ENCODE measurements at regions not wholly inside any gene's neighbourhood (a gene's known extent, or its start where the extent isn't known, plus 50 kb on each side); places are given as distances from the start of the nearest gene placed in this dataset.

- no peak overlapping the region for H3K9ac ChIP-seq (ENCODE audit: low read length)
- no peak overlapping the region for H2AFZ ChIP-seq (ENCODE audit: low read depth, low read length, severe bottlenecking)
- H3K4me3 ChIP-seq (ENCODE audit: insufficient read depth, low read length, poor library complexity, severe bottlenecking) = no peak overlapping the region
- H4K20me1 ChIP-seq (ENCODE audit: low read depth, low read length) = no peaks in the 10 kb centered on the region
- no peaks in the 10 kb centered on the region for H3K9me2 ChIP-seq (replicated peaks; ENCODE audit: insufficient read depth, low read length)
- H3K36me3 ChIP-seq (ENCODE audit: low read length) = no peaks in the 10 kb centered on the region
- H3K4me2 ChIP-seq (ENCODE audit: low read depth, low read length, poor library complexity, severe bottlenecking) = no peak overlapping the region
- no peaks in the 10 kb centered on the region for H3K9me3 ChIP-seq (ENCODE audit: insufficient read depth, low read length)
- no peaks in the 10 kb centered on the region for H3F3A ChIP-seq (ENCODE audit: insufficient read depth)
- no peak overlapping the region for H3K27ac ChIP-seq (ENCODE audit: low read depth, low read length)
- H3K79me2 ChIP-seq (ENCODE audit: insufficient read depth, low read length) = no peaks in the 10 kb centered on the region
- no peaks in the 10 kb centered on the region for H3K27me3 ChIP-seq (ENCODE audit: low read length)
- TF ChIP-seq EZH2phosphoT487 (conservative IDR thresholded peaks at IDR 0.05; ENCODE audit: low read length) = no peak
- TF ChIP-seq, protein P1, sequence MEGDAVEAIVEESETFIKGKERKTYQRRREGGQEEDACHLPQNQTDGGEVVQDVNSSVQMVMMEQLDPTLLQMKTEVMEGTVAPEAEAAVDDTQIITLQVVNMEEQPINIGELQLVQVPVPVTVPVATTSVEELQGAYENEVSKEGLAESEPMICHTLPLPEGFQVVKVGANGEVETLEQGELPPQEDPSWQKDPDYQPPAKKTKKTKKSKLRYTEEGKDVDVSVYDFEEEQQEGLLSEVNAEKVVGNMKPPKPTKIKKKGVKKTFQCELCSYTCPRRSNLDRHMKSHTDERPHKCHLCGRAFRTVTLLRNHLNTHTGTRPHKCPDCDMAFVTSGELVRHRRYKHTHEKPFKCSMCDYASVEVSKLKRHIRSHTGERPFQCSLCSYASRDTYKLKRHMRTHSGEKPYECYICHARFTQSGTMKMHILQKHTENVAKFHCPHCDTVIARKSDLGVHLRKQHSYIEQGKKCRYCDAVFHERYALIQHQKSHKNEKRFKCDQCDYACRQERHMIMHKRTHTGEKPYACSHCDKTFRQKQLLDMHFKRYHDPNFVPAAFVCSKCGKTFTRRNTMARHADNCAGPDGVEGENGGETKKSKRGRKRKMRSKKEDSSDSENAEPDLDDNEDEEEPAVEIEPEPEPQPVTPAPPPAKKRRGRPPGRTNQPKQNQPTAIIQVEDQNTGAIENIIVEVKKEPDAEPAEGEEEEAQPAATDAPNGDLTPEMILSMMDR (IDR thresholded peaks at IDR 0.05; ENCODE audit: insufficient read depth, low read length, poor library complexity, severe bottlenecking) = no peak
Observed at GRCh38 chr13:106810069-106810468, 242.1 kb upstream of the ARGLU1 start.

- H3K9me3 ChIP-seq (ENCODE audit: insufficient read depth, low read length) = no peaks in the 10 kb centered on the region
- no peak overlapping the region for H3K4me3 ChIP-seq (ENCODE audit: insufficient read depth, low read length, poor library complexity, severe bottlenecking)
- H3K79me2 ChIP-seq (ENCODE audit: insufficient read depth, low read length) = no peaks in the 10 kb centered on the region
- TF ChIP-seq, protein P1 (IDR thresholded peaks at IDR 0.05; ENCODE audit: insufficient read depth, low read length, poor library complexity, severe bottlenecking) = no peak
- no peak for TF ChIP-seq EZH2phosphoT487 (conservative IDR thresholded peaks at IDR 0.05; ENCODE audit: low read length)
- no peaks in the 10 kb centered on the region for H4K20me1 ChIP-seq (ENCODE audit: low read depth, low read length)
- H3K9ac ChIP-seq (ENCODE audit: low read length) = no peak overlapping the region
- no peak overlapping the region for H3K4me2 ChIP-seq (ENCODE audit: low read depth, low read length, poor library complexity, severe bottlenecking)
- H3K27ac ChIP-seq (ENCODE audit: low read depth, low read length) = no peak overlapping the region
- no peaks in the 10 kb centered on the region for H3F3A ChIP-seq (ENCODE audit: insufficient read depth)
- no peaks in the 10 kb centered on the region for H3K27me3 ChIP-seq (ENCODE audit: low read length)
- H3K36me3 ChIP-seq (ENCODE audit: low read length) = no peaks in the 10 kb centered on the region
- H3K9me2 ChIP-seq (replicated peaks; ENCODE audit: insufficient read depth, low read length) = no peaks in the 10 kb centered on the region
- no peak overlapping the region for H2AFZ ChIP-seq (ENCODE audit: low read depth, low read length, severe bottlenecking)
Observed at GRCh38 chr13:106804991-106805390, 237.1 kb upstream of the ARGLU1 start.

GRCh38 chr13:106802917-106803316 is 235.0 kb upstream of the ARGLU1 start:
- H3K4me2 ChIP-seq (ENCODE audit: low read depth, low read length, poor library complexity, severe bottlenecking) = no peak overlapping the region
- TF ChIP-seq EZH2phosphoT487 (conservative IDR thresholded peaks at IDR 0.05; ENCODE audit: low read length) = no peak
- TF ChIP-seq, protein P1 (IDR thresholded peaks at IDR 0.05; ENCODE audit: insufficient read depth, low read length, poor library complexity, severe bottlenecking) = no peak
- H3K4me3 ChIP-seq (ENCODE audit: insufficient read depth, low read length, poor library complexity, severe bottlenecking) = no peak overlapping the region
- no peaks in the 10 kb centered on the region for H3K79me2 ChIP-seq (ENCODE audit: insufficient read depth, low read length)
- no peaks in the 10 kb centered on the region for H3K27me3 ChIP-seq (ENCODE audit: low read length)
- H3K27ac ChIP-seq (ENCODE audit: low read depth, low read length) = no peak overlapping the region
- no peaks in the 10 kb centered on the region for H3F3A ChIP-seq (ENCODE audit: insufficient read depth)
- H3K9me2 ChIP-seq (replicated peaks; ENCODE audit: insufficient read depth, low read length) = no peaks in the 10 kb centered on the region
- H3K9me3 ChIP-seq (ENCODE audit: insufficient read depth, low read length) = no peaks in the 10 kb centered on the region
- H3K9ac ChIP-seq (ENCODE audit: low read length) = no peak overlapping the region
- H2AFZ ChIP-seq (ENCODE audit: low read depth, low read length, severe bottlenecking) = no peak overlapping the region
- H4K20me1 ChIP-seq (ENCODE audit: low read depth, low read length) = no peaks in the 10 kb centered on the region
- H3K36me3 ChIP-seq (ENCODE audit: low read length) = no peaks in the 10 kb centered on the region

All from SU-DHL-6 (cell line).